Hepatocyte (in vitro differentiated cells): ENCODE measurements at regions not wholly inside any gene's neighbourhood (a gene's known extent, or its start where the extent isn't known, plus 50 kb on each side); places are given as distances from the start of the nearest gene placed in this dataset.

Experiments used
- EZH2 ChIP-seq: fragments of 200-600 bp; sonication (generic); IDR thresholded peaks from 2 replicates; pipeline ENCODE4 v1.6.1; 2016; ENCODE audit warnings: antibody characterized with exemption, mild to moderate bottlenecking, borderline replicate concordance
- TF ChIP-seq, protein P1 (sequence below): fragments of 200-600 bp; sonication (generic); IDR thresholded peaks from 2 replicates; pipeline ENCODE4 v1.5.1; 2016; ENCODE audit warnings: antibody characterized with exemption, mild to moderate bottlenecking; ENCODE audit not compliant: poor library complexity

DNA sequence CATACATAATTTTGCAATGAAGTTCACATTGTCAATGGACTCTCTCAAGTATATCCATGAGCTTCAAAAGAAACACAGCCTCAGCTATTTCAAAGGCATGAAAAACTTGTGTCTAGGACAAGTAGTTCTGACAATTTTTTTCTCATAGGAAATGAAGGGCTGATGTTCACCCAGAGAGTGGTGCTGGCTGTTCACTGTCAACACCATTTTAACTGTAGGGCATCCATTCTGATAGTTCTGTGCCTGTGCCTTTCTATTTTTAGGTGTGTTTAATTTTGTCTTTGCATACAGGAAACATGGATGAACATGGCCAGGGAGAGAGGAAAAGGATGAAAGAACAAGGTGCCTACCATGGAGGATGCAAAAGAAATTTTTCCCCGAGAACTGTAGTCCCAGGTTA is 135.3 kb upstream of the MAP9 start:
- TF ChIP-seq EZH2, result no peak
- TF ChIP-seq, protein P1, sequence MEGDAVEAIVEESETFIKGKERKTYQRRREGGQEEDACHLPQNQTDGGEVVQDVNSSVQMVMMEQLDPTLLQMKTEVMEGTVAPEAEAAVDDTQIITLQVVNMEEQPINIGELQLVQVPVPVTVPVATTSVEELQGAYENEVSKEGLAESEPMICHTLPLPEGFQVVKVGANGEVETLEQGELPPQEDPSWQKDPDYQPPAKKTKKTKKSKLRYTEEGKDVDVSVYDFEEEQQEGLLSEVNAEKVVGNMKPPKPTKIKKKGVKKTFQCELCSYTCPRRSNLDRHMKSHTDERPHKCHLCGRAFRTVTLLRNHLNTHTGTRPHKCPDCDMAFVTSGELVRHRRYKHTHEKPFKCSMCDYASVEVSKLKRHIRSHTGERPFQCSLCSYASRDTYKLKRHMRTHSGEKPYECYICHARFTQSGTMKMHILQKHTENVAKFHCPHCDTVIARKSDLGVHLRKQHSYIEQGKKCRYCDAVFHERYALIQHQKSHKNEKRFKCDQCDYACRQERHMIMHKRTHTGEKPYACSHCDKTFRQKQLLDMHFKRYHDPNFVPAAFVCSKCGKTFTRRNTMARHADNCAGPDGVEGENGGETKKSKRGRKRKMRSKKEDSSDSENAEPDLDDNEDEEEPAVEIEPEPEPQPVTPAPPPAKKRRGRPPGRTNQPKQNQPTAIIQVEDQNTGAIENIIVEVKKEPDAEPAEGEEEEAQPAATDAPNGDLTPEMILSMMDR, result no peak
